Hematopoietic multipotent progenitor cell treated with erythropoietin and hydrocortisone succinate and interleukin-3 and kit ligand, for 4 days (in vitro differentiated cells): ENCODE measurements at regions not wholly inside any gene's neighbourhood (a gene's known extent, or its start where the extent isn't known, plus 50 kb on each side); places are given as distances from the start of the nearest gene placed in this dataset.
"Not testable (repeated sequence)": the region's sequence is repeated elsewhere in the genome, so short reads cannot be mapped to it uniquely, and the experiment has no call there.

Experiments used
- DNase-seq: peaks from one replicate; pipeline ENCODE4 v3.0.0-alpha.2; 2015

DNA sequence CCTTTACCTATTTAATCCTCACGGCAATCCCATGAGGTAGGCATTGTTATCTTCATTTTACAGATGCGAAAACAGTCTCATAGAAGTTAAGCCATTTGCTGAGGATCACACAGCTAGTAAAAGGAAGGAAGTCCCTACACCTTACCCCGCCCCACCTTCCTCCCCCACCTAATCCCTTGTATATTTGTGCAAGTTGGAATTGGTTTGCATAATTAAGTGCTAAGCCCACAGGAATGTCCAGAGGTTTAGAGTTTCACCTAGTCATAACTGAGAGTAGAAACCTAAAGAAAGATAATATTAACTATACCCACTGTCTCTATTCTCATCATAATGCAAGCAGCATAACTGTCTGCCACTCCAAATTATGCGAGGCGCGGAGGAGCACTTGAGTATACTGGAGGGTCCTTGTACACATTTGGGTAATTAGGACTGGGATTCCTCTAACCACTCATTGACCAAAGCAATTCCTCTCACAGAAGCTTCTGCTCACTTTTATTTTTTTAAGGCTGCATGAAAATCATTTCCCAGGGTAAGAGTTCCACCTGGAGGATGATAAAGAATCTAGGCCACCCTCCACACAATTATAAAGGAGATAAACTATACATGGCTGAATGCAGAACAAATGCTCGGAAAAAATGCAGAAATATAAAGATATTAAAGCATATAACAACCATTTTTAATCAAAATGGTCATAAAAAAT, 199.9 kb downstream of the FAM181B start:
- DNase-seq = no peak

DNA sequence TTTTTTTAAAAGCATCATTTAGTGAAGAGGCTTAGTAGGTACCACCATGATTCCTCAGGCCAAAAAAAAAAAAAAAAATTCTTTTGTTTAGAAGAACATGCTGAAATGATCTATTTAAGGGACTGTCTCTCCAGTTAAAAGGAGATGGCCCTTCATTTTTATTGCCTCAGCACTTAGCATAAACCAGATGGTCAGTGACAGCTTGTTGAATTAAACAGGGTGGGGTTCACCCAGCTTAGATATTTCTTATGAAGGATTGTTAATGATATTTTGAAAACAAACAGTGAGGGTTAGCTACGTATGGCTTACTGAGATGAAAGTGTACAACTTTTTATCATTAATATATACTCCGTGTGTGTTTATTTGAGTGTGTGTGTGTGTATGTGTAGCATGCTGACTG, 203.7 kb downstream of the FAM181B start:
- no peak for DNase-seq

DNA sequence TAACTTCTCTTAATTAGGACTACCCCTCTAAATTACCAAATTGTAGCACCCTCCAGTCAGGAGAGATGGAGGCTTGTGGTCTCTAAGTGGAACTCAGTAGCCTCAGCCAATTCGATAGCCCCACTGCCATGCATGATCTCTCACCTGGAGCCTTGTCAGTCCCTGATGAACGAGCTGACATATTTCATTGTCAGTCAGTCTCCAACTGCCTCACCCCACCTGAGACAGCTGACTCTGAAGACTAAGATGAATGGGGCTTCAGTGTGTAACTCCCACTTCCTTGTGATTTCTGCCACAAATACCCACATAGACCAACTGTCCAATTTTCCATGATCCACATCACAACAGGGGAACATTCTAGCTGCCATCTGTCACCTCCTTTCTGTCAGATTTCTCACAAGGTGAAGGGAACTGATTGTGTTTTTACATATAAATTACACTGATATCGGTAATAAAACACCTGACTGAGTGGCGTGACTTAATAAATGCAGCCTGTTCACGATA, 206.5 kb downstream of the FAM181B start:
- DNase-seq = no peak

GRCh38 chr11:82523141-82523540, 210.5 kb downstream of the FAM181B start:
- DNase-seq = no peak

GRCh38 chr11:82521427-82521826, 212.2 kb downstream of the FAM181B start:
- DNase-seq = peak; percentile 26

DNA sequence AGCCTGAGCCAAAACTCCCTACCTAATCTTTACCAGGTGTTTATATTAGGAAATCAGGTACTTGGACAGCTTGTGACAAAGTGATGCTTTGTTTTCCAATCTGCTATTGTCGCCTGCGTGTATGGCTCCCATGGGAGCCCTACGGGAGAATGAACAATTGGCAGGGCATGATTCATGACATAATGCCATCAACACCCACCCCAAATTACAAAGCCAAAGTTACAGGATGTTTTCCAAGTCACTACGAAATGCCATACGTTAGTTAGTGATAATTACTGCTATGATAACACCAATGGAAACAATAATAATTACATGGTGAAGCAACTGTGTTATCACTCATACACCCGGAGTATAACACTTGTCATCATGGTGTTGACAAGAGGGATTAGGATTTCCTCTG, 226.4 kb downstream of the FAM181B start:
- DNase-seq = no peak

DNA sequence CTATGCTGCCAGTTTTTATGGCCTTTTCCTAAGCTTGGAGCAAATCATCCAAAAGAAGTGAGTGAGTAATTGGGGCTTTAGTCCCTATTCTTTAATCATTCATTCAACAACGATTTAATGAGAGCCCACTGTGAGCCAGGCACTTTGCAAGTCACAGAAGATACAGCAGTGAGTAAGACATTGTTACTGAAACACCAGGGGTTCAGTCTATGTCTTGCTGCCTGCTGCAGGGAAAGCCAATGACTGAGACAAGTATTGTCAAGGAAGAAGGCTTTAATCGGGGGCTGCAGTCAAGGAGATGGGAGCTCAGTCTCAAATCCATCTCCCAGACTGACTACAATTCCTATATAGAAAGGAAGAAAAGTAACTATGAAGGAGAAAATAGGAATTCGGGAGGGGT, 228.3 kb downstream of the FAM181B start:
- no peak for DNase-seq

DNA sequence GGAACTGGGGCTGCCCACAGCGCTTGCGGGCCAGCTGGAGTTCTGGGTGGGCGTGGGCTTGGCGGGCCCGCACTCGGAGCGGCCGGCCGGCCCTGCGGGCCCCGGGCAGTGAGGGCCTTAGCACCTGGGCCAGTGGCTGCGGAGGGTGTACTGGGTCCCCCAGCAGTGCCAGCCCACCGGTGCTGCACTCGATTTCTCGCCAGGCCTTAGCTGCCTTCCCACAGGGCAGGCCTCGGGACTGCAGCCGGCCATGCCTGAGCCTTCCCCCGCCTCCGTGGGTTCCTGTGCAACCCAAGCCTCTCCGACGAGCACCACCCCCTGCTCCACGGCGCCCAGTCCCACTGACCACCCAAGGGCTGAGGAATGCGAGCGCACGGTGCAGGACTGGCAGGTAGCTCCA, 232.5 kb downstream of the FAM181B start:
- DNase-seq = not testable (repeated sequence)

- DNase-seq = peak; percentile 40
Observed at GRCh38 chr11:82494988-82495432, 238.7 kb downstream of the FAM181B start.

- no peak for DNase-seq
Observed at GRCh38 chr11:82474876-82475275, 258.8 kb downstream of the FAM181B start.

DNA sequence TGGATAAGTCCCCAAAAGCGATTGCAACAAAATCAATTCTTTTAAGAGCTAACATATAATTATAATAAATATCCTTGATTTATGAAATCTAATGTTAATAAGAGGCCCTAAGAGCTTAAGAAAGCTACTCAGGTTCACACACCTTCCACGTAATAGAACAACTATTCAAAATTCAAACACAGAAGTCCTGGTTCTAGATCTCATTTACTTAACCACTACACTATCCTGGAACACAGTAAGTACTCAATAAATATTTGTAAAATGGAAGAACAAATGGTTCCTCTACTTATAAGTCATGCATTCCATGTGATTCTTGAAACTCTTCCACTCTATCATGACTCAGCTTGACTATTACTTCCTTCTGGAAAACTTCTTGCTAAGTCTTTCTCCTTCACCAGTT, 268.2 kb downstream of the FAM181B start:
- no peak for DNase-seq

DNA sequence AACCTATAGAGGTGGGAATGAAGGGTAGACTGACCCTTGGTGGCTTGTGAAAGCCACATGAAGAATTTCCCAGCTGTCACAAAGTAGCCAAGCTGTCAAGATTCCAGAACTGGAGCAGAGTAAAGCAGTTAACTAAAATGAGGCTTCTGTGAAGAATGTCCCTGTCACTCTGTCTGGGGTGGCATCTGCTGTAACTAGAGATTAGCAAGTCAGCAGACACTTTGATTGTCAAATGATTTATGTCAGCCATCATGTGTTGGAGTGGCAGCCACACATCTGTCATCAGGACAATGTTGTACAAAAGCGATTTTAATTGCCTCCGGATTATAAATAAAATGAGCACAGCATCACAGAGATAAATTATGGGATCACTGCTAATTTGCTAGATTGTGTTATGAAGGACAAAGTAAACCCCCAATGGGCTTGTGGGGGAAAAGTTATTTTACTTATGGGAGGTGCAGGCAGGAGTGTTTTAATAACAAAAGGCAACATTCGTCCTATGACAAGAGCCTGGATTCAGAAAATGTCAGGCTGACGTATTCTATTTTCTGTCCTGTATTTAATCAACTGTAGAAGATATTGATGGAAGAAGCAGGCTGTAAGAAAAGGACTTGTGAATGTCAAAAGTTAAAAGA, 270.9 kb downstream of the FAM181B start:
- no peak for DNase-seq

DNA sequence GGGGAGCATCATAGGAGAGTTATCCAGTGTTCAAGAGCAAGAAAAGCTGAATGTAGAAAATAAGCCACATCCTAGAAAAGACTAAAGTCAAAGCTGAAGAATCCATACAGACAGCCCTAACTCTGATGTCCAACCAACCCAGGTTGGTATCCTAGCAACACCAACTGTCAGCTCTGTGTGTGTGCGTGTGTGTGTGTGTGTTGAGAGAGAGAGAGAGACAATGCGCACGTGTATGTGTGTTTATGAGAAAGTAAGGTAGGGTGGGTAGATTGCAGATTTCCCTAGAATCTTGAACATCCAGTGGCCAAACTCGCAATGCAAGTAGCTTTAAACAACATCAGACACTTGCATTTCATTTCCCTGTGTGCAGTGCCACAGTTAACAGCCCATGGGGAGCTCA, 274.9 kb downstream of the FAM181B start:
- DNase-seq = no peak

- no peak for DNase-seq
Observed at GRCh38 chr11:82458147-82458546, 275.5 kb downstream of the FAM181B start.

- DNase-seq = no peak
Observed at GRCh38 chr11:82450996-82451395, 282.7 kb downstream of the FAM181B start.

- DNase-seq = no peak
Observed at GRCh38 chr11:82406611-82407010, 327.1 kb downstream of the FAM181B start.

DNA sequence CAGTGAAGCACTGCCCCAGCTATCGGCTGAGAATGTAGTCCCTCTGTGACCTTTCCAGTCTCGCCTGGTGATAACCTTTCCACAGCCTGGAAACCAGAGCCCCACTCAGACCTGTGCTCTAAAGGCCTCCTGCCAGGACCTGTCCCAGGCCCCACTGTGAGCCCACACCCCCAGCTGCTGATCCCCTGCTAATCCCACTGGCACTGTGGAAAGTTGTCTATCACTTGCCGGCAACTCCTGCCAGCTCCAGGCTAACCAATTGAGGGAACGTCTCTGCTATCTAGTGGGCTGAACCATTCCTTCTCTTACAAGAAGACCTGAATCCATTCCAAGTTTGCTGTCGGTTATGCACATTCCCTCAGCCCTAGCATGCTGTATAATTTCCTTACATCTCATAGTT, 328.2 kb downstream of the FAM181B start:
- DNase-seq = no peak

GRCh38 chr11:82404981-82405380, 328.7 kb downstream of the FAM181B start:
- DNase-seq = no peak

GRCh38 chr11:82403640-82404305, 329.9 kb downstream of the FAM181B start:
- no peak for DNase-seq

GRCh38 chr11:82398300-82398815, 335.3 kb downstream of the FAM181B start:
- no peak for DNase-seq

GRCh38 chr11:82396639-82397038, 337.0 kb downstream of the FAM181B start:
- not testable (repeated sequence) for DNase-seq

DNA sequence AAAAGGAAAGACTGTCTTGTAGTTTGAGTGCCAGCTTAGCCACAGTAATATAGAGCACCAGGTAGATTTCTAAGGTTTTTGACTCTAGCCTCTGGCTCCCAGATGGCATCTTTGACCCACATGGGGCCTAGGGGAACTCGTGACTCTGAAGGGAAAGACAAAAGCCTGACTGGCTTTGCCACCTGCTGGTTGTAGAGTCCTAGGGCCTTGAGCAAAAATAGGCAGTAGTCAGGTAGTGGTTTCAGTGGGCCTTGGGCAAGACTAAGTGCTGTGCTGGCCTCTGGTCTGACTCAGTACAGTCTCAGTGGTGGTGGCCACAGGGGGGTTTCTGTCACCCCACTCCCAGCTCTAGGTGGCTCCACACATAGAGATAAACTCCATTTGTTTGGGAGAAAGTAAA, 349.4 kb downstream of the FAM181B start:
- no peak for DNase-seq

DNA sequence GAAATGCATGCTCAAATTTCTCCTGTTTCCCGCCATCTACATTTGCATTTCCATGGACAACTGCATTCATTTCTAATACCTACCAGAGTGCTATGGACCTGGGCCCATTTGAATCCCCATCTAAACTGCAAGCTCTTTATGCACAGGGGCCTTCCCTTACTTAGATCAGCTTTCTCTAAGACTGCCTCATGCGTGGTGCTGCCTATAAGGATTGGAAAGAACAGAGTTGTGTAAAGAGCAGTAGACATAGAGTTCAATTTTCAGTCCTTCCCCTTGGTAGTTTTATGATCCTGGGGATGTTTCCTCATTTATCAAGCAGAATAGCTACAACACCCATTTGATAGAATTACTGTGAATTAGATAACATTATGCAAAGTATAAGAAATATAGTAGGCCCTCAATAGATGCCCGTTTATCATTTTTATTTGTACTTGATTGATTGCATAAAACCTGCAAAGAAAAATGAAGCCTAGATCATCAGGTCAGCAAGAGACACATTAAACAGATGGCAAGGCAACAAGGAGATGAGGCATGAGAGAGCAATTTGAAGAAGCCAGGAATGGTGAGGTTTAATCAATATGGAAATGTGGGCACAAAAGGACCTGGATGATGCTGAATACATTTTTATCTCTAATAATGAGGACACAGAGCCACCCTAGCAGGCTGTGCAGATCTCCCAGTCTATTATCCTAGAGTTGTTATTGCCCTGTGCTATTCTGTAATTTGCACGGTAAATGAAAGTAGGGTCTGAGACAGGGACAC, 359.7 kb downstream of the FAM181B start:
- DNase-seq = no peak
